Stomach (tissue), 4 donors: ENCODE measurements at regions not wholly inside any gene's neighbourhood (a gene's known extent, or its start where the extent isn't known, plus 50 kb on each side); places are given as distances from the start of the nearest gene placed in this dataset.

Experiments
- CTCF ChIP-seq, 7 experiments: fragments of 450-650 bp in 4 of 7; fragments of 200-600 bp in 3 of 7; sonication (generic) in 3 of 7; IDR thresholded peaks; one replicate each; pipeline ENCODE4 v1.5.1; 2016 to 2019; ENCODE audit warnings: antibody characterized with exemption in 7 of 7, control low read depth in 2 of 7, mild to moderate bottlenecking in 1 of 7
- EP300 ChIP-seq: sonication (generic); formaldehyde crosslinking; IDR thresholded peaks from one replicate; pipeline ENCODE4 v1.6.1; 2017; ENCODE audit warnings: antibody characterized with exemption
- POLR2A ChIP-seq, 4 donors: fragments of 450-650 bp; IDR thresholded peaks; one replicate each; pipeline ENCODE4 v1.6.1; 2016; ENCODE audit warnings: antibody characterized with exemption in 4 of 4, control low read depth in 2 of 4, mild to moderate bottlenecking in 1 of 4, moderate library complexity in 1 of 4

- TF ChIP-seq CTCF (IDR thresholded peaks at IDR 0.05) (no peak), POLR2A (IDR thresholded peaks at IDR 0.05) (no peak), EP300 (no peak)
Measured at GRCh38 chr7:106344211-106344610, 59.4 kb upstream of the NAMPT start.
